ENCODE measurements at regions not wholly inside any gene's neighbourhood (a gene's known extent, or its start where the extent isn't known, plus 50 kb on each side); places are given as distances from the start of the nearest gene placed in this dataset.
"Not testable (repeated sequence)": the region's sequence is repeated elsewhere in the genome, so short reads cannot be mapped to it uniquely, and the experiment has no call there.

GRCh38 chr16:50490828-50491227 lies 57.4 kb upstream of the NKD1 start:
- Histone ChIP-seq H3K27me3 (no peaks in the 10 kb centered on the region), H3K27ac (no peak overlapping the region), H3K36me3 (no peaks in the 10 kb centered on the region), H3K4me1 (no peaks in the 10 kb centered on the region), H3K9me3 (no peaks in the 10 kb centered on the region), H3K4me3 (no peak overlapping the region), H3K9ac (ENCODE audit: low read depth in 2 of 2, low read length in 2 of 2) (no peak overlapping the region)
- no peak for DNase-seq
- TF ChIP-seq CTCF (IDR thresholded peaks at IDR 0.05) = no peak
- intact Hi-C loops (cut with DNase I) = no loop called here

GRCh38 chr16:50489182-50489581 lies 59.0 kb upstream of the NKD1 start:
- no peak for TF ChIP-seq CTCF (IDR thresholded peaks at IDR 0.05)
- no peak for DNase-seq
- no peak overlapping the region for H3K27ac ChIP-seq
- no peaks in the 10 kb centered on the region for H3K4me1 ChIP-seq
- no peak overlapping the region for H3K4me3 ChIP-seq
- H3K9me3 ChIP-seq = no peaks in the 10 kb centered on the region
- intact Hi-C loops (cut with DNase I) = no loop called here
- no peak overlapping the region for H3K9ac ChIP-seq (ENCODE audit: low read depth in 2 of 2, low read length in 2 of 2)
- no peaks in the 10 kb centered on the region for H3K36me3 ChIP-seq
- no peaks in the 10 kb centered on the region for H3K27me3 ChIP-seq

- intact Hi-C loops (cut with DNase I) = no loop called here
- Histone ChIP-seq H3K9me3 (no peaks in the 10 kb centered on the region), H3K36me3 (no peaks in the 10 kb centered on the region), H3K27me3 (no peaks in the 10 kb centered on the region), H3K4me1 (no peaks in the 10 kb centered on the region), H3K9ac (ENCODE audit: low read depth in 2 of 2, low read length in 2 of 2) (no peak overlapping the region), H3K4me3 (no peak overlapping the region), H3K27ac (no peak overlapping the region)
- DNase-seq = no peak
- TF ChIP-seq CTCF (IDR thresholded peaks at IDR 0.05) = no peak
These were observed 60.7 kb upstream of the NKD1 start for GRCh38 chr16:50487528-50487927.

- H3K36me3 ChIP-seq; H3K4me1 ChIP-seq; DNase-seq; H3K9ac ChIP-seq (ENCODE audit: low read depth in 2 of 2, low read length in 2 of 2); H3K4me3 ChIP-seq; H3K27ac ChIP-seq; intact Hi-C loops (cut with DNase I); H3K9me3 ChIP-seq; H3K27me3 ChIP-seq: not testable (repeated sequence)
These were observed 62.0 kb upstream of the NKD1 start for GRCh38 chr16:50486162-50486561.

- Histone ChIP-seq H3K4me1 (no peaks in the 10 kb centered on the region), H3K27me3 (no peaks in the 10 kb centered on the region), H3K9ac (ENCODE audit: low read depth in 2 of 2, low read length in 2 of 2) (no peak overlapping the region), H3K36me3 (no peaks in the 10 kb centered on the region), H3K27ac (no peak overlapping the region), H3K9me3 (no peaks in the 10 kb centered on the region), H3K4me3 (no peak overlapping the region)
- intact Hi-C loops (cut with DNase I) = no loop called here
- no peak for TF ChIP-seq CTCF (IDR thresholded peaks at IDR 0.05)
- DNase-seq = no peak
These were observed 63.0 kb upstream of the NKD1 start for GRCh38 chr16:50485232-50485631.

GRCh38 chr16:50482271-50482670 lies 65.9 kb upstream of the NKD1 start:
- no peaks in the 10 kb centered on the region for H3K9me3 ChIP-seq
- no peak for DNase-seq

More at GRCh38 chr16:50482271-50482670, 65.9 kb upstream of the NKD1 start:
- no peaks in the 10 kb centered on the region for H3K27me3 ChIP-seq
- H3K27ac ChIP-seq = no peak overlapping the region
- H3K9ac ChIP-seq (ENCODE audit: low read depth in 2 of 2, low read length in 2 of 2) = no peak overlapping the region
- H3K4me3 ChIP-seq = no peak overlapping the region
- TF ChIP-seq CTCF (IDR thresholded peaks at IDR 0.05) = no peak
- no peaks in the 10 kb centered on the region for H3K4me1 ChIP-seq
- no peaks in the 10 kb centered on the region for H3K36me3 ChIP-seq
- intact Hi-C loops (cut with DNase I) = no loop called here
